ENCODE measurements at regions not wholly inside any gene's neighbourhood (a gene's known extent, or its start where the extent isn't known, plus 50 kb on each side); places are given as distances from the start of the nearest gene placed in this dataset.

DNA sequence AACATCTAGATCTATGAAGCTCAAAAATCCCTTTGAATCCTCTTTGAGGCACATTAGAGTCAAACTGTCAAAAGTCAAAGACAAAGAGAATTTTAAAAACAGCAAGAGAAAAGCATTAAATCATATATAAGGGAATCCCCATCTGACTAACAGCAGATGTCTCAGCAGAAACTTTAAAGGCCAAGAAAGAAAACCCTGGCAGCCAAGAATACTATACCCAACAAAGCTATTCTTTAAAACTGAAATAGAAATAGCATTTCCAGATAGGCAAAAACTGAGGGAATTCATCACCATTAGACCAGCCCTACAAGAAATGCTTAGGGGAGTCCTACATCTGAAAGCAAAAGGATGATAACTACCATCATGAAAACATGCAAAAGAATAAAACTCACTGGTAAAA, 211.2 kb upstream of the PDZRN3 start:
- TF ChIP-seq, protein P1, sequence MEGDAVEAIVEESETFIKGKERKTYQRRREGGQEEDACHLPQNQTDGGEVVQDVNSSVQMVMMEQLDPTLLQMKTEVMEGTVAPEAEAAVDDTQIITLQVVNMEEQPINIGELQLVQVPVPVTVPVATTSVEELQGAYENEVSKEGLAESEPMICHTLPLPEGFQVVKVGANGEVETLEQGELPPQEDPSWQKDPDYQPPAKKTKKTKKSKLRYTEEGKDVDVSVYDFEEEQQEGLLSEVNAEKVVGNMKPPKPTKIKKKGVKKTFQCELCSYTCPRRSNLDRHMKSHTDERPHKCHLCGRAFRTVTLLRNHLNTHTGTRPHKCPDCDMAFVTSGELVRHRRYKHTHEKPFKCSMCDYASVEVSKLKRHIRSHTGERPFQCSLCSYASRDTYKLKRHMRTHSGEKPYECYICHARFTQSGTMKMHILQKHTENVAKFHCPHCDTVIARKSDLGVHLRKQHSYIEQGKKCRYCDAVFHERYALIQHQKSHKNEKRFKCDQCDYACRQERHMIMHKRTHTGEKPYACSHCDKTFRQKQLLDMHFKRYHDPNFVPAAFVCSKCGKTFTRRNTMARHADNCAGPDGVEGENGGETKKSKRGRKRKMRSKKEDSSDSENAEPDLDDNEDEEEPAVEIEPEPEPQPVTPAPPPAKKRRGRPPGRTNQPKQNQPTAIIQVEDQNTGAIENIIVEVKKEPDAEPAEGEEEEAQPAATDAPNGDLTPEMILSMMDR (IDR thresholded peaks at IDR 0.05; ENCODE audit: poor library complexity, severe bottlenecking) = no peak
- TF ChIP-seq POLR2AphosphoS5 (IDR thresholded peaks at IDR 0.05) = no peak
